Heart left ventricle (tissue), 13 donors: ENCODE measurements at regions not wholly inside any gene's neighbourhood (a gene's known extent, or its start where the extent isn't known, plus 50 kb on each side); places are given as distances from the start of the nearest gene placed in this dataset.

Source experiments
- CTCF ChIP-seq, 12 donors: fragments of 200-600 bp; sonication (generic) in 4 of 12; IDR thresholded peaks; one replicate each; pipeline versions ENCODE4 v1.5.0 to v1.8.0; 2018 to 2022; ENCODE audit warnings: antibody characterized with exemption in 12 of 12, mild to moderate bottlenecking in 5 of 12
- POLR2A ChIP-seq, 2 donors: fragments of 450-650 bp; IDR thresholded peaks; one replicate each; pipeline ENCODE4 v1.6.1; 2017; ENCODE audit warnings: antibody characterized with exemption in 2 of 2, mild to moderate bottlenecking in 2 of 2, moderate library complexity in 2 of 2
- donor health status: ischemic (EF 13 %, LVEDD 7.1; RV severe dilation, severe dysfunction).
- donor health status: DM: no; HTN: yes; CAD: no.
- donor health status: DM: no; HTN: no; CAD: no.
- donor health status: ischemic (EF 25% LVEDD 6.9; RV normal size, moderate dysfunction).
- donor health status: ischemic (EF 25% LVEDD 5.7; RV mildly dilated, moderate dysfunction).
- donor health status: ischemic (EF 35%, LVEDD 5.7; RV mildly dilated, moderate dysfunction).
- donor health status: nonischemic (EF 11% LVEDD 7.7; RV severe dilation, severe dysfunction).
- donor health status: DM: yes; HTN: yes; CAD: no.
- donor health status: PGD.
- donor health status: ischemic (EF 29% LVEDD 5.4; RV normal size, mild dysfunction).
- donor health status: nonischemic (EF 23%, LVEDD 6.1; RV moderate dilation, normal function).

DNA sequence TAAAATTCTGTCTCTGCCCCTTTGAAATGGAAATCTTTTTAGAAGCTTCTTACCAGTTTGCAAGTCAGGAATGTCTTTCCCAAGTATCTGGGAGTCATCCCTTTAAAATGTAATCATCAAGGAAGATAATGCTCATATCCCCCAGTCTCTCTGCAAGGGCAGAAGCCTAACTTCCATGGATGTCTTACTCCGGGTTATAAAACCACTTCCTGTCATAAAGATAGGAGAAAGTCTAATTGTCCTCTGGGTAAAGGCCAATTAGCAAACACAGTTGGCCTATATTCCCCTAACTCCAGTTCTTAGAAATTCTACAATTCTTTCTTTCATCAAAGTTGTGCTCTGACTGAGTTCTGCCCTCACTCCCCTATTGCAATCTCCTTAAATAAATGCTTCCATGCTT lies 1631.5 kb upstream of the LRRTM3 start:
- TF ChIP-seq CTCF (IDR thresholded peaks at IDR 0.05) = no peak
- no peak for TF ChIP-seq POLR2A (IDR thresholded peaks at IDR 0.05)
